ENCODE measurements at regions not wholly inside any gene's neighbourhood (a gene's known extent, or its start where the extent isn't known, plus 50 kb on each side); places are given as distances from the start of the nearest gene placed in this dataset.
A peak's percentile ranks its signal among the peaks of the same experiment; 100 is the strongest.

DNA sequence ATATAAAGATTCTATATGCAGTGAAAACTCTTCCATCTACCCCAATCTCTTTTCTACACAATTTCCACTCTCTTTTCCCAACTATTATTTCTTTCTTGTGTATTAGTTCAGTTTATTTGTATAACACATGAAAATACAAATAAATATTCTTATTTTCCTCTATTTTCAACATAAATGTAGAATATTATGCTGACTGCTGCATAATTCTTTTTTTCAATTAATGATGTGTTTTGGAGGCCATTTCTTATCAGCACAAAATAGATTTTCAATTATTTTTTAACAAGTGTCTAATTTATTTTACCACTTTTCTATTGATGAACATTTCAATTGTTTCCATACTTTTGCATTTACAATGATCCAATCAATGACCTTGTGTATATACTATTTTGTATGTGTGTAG lies 557.7 kb upstream of the NR3C2 start:
- TF ChIP-seq, protein P1, sequence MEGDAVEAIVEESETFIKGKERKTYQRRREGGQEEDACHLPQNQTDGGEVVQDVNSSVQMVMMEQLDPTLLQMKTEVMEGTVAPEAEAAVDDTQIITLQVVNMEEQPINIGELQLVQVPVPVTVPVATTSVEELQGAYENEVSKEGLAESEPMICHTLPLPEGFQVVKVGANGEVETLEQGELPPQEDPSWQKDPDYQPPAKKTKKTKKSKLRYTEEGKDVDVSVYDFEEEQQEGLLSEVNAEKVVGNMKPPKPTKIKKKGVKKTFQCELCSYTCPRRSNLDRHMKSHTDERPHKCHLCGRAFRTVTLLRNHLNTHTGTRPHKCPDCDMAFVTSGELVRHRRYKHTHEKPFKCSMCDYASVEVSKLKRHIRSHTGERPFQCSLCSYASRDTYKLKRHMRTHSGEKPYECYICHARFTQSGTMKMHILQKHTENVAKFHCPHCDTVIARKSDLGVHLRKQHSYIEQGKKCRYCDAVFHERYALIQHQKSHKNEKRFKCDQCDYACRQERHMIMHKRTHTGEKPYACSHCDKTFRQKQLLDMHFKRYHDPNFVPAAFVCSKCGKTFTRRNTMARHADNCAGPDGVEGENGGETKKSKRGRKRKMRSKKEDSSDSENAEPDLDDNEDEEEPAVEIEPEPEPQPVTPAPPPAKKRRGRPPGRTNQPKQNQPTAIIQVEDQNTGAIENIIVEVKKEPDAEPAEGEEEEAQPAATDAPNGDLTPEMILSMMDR (conservative IDR thresholded peaks at IDR 0.05; ENCODE audit: control insufficient read depth, insufficient read depth, low read depth, low read length): no peak
- no peak for DNase-seq (ENCODE audit: low read depth)
- no peak overlapping the region for H3K4me3 ChIP-seq (ENCODE audit: control insufficient read depth, low read depth, low read length)

DNA sequence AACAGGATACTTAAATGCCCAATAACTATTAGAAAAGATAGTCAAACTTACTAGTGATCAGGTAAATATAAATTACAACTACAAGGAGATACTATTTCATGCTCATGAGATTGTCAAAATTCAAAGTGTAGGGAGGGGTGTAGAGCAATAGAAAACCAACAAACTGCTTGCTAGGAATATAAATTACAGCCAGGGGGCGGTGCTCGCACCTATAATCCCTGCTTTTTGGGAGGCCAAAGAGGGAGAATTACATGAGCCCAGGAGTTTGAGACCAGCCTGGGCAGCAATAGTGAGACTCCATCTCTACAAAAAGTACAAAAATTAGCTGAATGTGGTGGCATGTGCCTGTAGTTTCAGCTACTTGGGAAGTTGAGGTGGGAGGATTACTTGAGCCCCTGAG lies 556.5 kb upstream of the NR3C2 start:
- DNase-seq (ENCODE audit: low read depth): peak; percentile 18
- TF ChIP-seq, protein P1 (conservative IDR thresholded peaks at IDR 0.05; ENCODE audit: control insufficient read depth, insufficient read depth, low read depth, low read length): peak; percentile 40
- no peak overlapping the region for H3K4me3 ChIP-seq (ENCODE audit: control insufficient read depth, low read depth, low read length)

DNA sequence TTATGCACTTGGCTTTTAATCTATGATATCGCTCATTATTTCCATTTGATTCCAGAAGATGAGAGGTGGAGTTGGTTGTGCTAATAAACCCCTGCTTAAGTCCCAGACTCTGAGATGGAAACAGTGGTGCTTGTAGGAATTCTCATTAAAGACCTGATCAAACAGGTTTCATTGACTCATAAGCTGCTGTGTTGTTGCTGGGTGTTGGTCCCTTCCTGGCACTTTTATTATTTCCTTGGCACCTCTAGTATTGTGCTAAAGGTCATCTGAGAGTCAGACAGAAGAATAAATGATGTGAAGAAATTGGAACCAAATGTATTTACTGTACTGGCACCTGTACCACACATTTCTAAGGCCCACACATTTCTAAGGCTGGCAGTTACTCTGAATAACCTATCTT lies 544.7 kb upstream of the NR3C2 start:
- no peak for DNase-seq (ENCODE audit: low read depth)
- H3K4me3 ChIP-seq (ENCODE audit: control insufficient read depth, low read depth, low read length): no peak overlapping the region
- TF ChIP-seq, protein P1 (conservative IDR thresholded peaks at IDR 0.05; ENCODE audit: control insufficient read depth, insufficient read depth, low read depth, low read length): no peak

DNA sequence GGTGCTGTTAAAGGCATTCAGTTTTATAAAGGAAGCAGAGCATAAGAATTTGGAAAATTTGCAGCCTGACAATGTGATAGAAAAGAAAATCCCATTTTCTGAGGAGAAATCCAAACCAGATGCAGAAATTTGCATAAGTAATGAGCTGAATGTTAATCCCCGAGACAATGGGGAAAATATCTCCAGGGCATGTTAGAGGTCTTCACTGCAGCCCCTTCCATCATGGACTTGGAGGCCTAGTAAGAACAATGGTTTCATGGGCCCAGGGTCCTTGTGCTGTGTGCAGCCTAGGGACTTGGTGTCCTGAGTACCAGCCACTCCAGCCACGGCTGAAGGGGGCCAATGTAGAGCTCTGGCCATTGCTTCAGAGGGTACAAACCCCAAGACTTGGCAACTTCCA lies 542.7 kb upstream of the NR3C2 start:
- TF ChIP-seq, protein P1 (conservative IDR thresholded peaks at IDR 0.05; ENCODE audit: control insufficient read depth, insufficient read depth, low read depth, low read length): no peak

DNA sequence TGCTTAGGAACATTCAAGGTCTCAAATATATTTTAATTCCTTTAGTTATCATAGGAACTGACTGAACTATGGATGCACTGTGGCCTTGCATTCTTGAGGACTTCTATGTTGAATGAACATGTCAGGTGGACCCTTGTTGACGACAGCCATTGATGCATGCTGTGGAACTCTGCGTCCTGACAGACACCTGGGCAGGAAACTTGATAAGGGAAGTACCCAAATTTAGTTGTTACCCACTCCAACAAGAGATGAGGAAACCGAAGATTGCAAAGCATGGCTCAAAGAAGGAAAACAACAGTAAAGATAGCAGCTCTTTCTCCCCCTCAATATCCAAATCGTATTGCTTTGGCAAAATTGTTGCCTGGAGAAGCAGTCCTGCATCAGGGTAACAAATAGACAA lies 540.0 kb upstream of the NR3C2 start:
- TF ChIP-seq, protein P1 (conservative IDR thresholded peaks at IDR 0.05; ENCODE audit: control insufficient read depth, insufficient read depth, low read depth, low read length): no peak
- no peak for DNase-seq (ENCODE audit: low read depth)
- no peak overlapping the region for H3K4me3 ChIP-seq (ENCODE audit: control insufficient read depth, low read depth, low read length)

More for the DNA sequence above, 542.7 kb upstream of the NR3C2 start:
- H3K4me3 ChIP-seq (ENCODE audit: control insufficient read depth, low read depth, low read length): no peak overlapping the region
- no peak for DNase-seq (ENCODE audit: low read depth)

DNA sequence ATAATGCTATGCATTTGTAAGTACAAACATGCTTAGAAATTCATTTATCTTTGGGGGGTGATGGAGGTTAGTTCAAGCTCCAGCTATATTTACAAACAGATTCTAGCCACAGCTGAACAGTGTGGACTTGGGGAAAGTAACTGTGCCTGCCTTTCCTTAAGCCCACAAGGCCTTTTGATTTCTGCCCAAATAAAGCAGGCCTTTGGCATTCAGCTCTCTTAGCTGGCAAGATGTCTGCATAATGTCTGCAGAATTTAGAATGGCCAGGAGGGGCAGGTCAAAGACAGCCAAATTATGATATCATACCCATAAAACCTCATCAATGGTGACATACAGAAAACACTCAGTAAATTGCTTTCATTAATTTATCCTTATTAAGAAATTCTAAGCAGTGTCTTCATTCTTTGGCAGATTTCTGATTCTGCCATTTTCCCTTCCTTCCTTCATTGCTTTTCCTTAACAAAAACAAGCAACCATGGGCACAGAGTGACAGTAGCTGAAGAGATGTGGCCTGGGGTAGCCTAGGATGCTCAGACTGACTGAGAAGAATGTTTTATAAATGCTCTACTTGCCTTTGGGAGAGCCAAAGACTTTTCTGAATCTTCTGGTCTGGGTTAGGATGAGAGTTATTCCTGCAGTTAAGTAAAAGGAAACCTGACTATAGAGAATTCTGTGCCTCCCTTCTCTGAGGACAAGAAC lies 538.7 kb upstream of the NR3C2 start:
- TF ChIP-seq, protein P1 (conservative IDR thresholded peaks at IDR 0.05; ENCODE audit: control insufficient read depth, insufficient read depth, low read depth, low read length): no peak
- no peak for DNase-seq (ENCODE audit: low read depth)
- no peak overlapping the region for H3K4me3 ChIP-seq (ENCODE audit: control insufficient read depth, low read depth, low read length)
